Kidney epithelial cell (primary cell): ENCODE measurements at regions not wholly inside any gene's neighbourhood (a gene's known extent, or its start where the extent isn't known, plus 50 kb on each side); places are given as distances from the start of the nearest gene placed in this dataset.

Experiments
- DNase-seq: peaks from one replicate; pipeline ENCODE4 v3.0.0-alpha.2; 2010; ENCODE audit warnings: low read depth
- H3K27me3 ChIP-seq: 2 replicates; pipeline ENCODE4 v1.6.0; 2011; ENCODE audit warnings: low read length; ENCODE audit not compliant: control insufficient read depth, insufficient read depth
- H3K36me3 ChIP-seq: 2 replicates; pipeline ENCODE4 v1.5.1; 2011; ENCODE audit warnings: low read length; ENCODE audit not compliant: control insufficient read depth, insufficient read depth
- H3K4me3 ChIP-seq: 2 replicates; pipeline ENCODE4 v1.5.1; 2011; ENCODE audit warnings: low read depth, mild to moderate bottlenecking, control low read depth, low read length
- TF ChIP-seq, protein P1 (sequence below): IDR thresholded peaks from 2 replicates; pipeline ENCODE4 v1.5.1; 2011; ENCODE audit warnings: mild to moderate bottlenecking, moderate library complexity, low read length, control low read depth, inconsistent platforms; ENCODE audit not compliant: insufficient read depth, poor library complexity, severe bottlenecking

DNA sequence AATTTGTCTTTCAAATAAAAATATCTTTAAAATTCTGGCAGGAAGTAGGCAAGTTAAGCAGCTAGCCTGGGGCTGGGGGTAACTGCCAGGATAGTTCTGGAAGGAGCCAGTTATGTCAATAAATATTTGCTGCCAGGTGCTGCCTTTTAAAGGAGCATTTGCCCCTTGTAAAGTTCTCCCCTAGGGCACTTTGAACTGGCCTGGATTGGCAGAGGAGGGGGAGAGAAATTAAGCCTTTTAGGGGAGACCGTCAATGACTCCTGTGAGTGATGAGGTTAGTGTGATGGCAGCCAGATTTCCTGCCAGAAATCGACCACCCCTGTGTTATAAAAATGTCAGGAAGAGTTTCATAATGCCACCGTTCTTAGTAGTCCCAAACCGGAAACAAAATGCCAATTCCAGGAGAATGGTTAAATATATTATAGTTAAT, 89.8 kb upstream of the ELL2 start:
- no peaks in the 10 kb centered on the region for H3K27me3 ChIP-seq
- TF ChIP-seq, protein P1, sequence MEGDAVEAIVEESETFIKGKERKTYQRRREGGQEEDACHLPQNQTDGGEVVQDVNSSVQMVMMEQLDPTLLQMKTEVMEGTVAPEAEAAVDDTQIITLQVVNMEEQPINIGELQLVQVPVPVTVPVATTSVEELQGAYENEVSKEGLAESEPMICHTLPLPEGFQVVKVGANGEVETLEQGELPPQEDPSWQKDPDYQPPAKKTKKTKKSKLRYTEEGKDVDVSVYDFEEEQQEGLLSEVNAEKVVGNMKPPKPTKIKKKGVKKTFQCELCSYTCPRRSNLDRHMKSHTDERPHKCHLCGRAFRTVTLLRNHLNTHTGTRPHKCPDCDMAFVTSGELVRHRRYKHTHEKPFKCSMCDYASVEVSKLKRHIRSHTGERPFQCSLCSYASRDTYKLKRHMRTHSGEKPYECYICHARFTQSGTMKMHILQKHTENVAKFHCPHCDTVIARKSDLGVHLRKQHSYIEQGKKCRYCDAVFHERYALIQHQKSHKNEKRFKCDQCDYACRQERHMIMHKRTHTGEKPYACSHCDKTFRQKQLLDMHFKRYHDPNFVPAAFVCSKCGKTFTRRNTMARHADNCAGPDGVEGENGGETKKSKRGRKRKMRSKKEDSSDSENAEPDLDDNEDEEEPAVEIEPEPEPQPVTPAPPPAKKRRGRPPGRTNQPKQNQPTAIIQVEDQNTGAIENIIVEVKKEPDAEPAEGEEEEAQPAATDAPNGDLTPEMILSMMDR, result no peak
- H3K4me3 ChIP-seq, result no peak overlapping the region
- no peak for DNase-seq
- H3K36me3 ChIP-seq, result no peaks in the 10 kb centered on the region

DNA sequence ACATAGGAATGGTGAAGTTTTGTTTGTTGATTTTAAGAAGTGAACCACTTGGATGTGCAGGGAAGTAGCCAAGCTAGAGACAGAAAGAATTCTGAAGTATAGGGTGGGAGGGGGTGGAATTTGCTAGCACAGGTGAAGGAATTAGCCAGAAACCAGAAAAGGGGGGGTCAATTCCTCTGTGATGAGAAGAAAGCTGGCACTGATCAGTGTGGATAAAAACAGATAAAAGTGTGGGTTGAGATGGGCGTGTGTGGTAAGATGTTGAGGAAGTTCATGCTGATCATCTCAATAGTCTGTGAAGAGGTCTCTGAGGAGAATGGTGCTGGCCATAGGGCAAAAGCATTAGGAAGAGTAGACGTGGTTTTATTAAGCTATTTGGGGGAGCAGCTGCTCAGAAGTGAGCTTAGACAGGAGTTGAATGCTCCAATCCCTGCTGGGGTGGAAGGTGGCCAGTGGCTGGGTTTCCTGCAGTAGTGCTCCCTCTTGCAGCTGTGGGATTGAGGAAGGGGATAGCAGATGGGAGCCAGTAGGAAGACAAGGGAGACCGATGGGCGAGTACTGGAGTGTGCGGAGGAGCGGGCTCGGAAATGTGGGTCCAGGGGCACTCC, 88.7 kb upstream of the ELL2 start:
- H3K4me3 ChIP-seq, result no peak overlapping the region
- H3K36me3 ChIP-seq, result no peaks in the 10 kb centered on the region
- DNase-seq, result no peak
- TF ChIP-seq, protein P1, result no peak
- no peaks in the 10 kb centered on the region for H3K27me3 ChIP-seq

DNA sequence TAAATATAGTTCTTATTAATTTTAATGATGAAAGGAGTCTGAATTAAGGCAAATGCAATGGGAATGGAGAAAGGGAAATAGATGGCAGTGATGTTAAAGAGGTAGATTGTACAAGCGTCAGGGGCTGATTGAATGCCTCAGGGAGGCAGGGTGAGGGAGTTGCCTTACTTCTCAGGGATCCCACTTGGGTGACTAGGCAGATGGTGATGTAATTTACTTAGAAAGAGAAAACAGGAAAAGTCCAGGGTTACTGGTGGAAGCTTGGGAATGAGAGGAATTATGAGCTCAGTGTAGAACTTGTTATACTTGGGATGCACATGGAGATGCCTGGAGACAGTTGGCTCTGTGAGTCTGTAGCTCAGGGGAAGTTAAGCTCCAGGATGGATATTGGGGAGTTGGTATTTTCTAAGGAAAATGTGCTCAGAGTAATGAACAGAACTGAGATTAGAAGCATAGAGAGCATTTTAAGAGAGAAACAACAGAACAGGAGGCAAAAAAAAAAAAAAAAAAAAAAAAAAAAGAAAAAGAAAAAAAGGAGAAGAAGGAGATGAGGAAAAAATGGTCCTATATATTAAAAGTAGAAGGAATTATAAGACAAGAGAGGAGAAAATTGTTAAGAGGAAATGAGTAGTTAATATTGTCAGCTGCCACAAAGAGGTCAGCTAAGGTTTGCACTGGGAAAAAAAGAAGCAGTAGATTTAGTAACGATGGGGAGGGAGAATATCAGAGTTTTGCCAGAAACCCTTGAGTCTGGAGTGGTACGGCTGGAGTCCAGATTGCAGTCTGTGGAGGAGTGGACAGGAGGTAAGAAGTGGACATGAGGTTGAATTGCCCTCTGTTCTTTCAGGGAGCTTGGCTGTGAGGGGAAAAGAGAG, 88.0 kb upstream of the ELL2 start:
- no peak overlapping the region for H3K4me3 ChIP-seq
- no peaks in the 10 kb centered on the region for H3K27me3 ChIP-seq
- DNase-seq, result peak; percentile 71
- no peaks in the 10 kb centered on the region for H3K36me3 ChIP-seq
- TF ChIP-seq, protein P1, result no peak

DNA sequence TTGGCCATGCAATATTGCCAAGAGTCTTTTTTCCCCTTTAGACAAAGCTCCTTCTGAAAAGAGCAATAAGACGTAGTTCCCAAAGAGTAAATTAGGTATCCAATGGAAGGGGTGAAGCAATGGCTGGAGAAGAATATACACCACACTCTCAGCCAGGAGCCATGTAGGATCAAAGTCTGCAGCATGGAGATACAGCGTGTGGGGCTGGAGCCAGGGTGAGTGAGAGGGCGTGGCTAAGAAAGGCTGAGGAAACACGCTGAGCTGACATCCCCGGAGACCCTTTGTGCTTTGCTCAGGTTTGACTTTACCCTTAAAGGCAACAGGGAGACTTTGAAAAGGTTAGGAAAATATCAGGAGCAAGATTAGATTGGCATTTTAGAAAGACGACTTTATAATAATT, 87.1 kb upstream of the ELL2 start:
- TF ChIP-seq, protein P1, result no peak

DNA sequence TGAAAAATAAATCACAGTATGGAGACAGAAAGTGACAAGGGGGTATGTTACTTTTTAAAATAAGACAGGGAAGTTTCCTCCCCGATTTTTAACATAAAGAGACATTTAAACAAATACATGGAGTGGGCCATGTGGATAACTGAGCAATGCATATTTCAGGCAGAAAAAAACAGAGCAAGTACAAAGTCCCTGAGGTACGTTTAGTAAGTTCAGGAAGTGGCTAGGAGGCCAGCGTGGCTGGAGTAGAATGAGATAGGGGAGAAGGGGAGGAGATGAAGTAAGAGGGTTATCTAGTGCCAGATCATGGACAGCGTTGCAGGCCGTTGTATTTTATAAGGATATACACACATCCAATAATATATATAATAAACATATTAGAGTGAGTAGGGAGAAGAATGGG, 84.2 kb upstream of the ELL2 start:
- TF ChIP-seq, protein P1, result no peak
- Histone ChIP-seq H3K36me3 (no peaks in the 10 kb centered on the region), H3K27me3 (no peaks in the 10 kb centered on the region), H3K4me3 (no peak overlapping the region)
- DNase-seq, result no peak

More for the DNA sequence above, 87.1 kb upstream of the ELL2 start:
- Histone ChIP-seq H3K36me3 (no peaks in the 10 kb centered on the region), H3K27me3 (no peaks in the 10 kb centered on the region), H3K4me3 (no peak overlapping the region)
- no peak for DNase-seq
